ENCODE measurements at regions not wholly inside any gene's neighbourhood (a gene's known extent, or its start where the extent isn't known, plus 50 kb on each side); places are given as distances from the start of the nearest gene placed in this dataset.

DNA sequence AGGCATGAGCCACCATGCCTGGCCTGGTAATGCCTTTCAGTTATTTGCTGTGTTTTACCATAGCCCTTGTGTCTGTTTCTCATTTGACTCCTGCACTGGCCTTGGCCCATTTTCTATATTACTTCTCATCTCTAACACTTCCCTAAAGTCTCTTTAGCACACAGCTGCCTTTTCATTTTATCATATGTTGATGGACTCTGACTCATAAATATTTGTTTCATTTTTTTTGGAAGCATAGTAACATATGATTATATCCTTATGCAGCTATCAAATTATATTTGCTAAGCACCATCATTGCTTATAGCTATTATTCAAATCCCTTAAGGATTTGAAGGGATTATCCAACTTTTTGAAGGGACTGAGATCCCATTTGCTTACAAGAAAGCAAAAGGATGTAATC is 320.3 kb downstream of the GPD2 start:
- no peak for TF ChIP-seq SNAI2 (CRISPR knock-in tag; IDR thresholded peaks at IDR 0.05)
- TF ChIP-seq BACH2 (CRISPR knock-in tag; IDR thresholded peaks at IDR 0.05; ENCODE audit: borderline replicate concordance) = no peak
- TF ChIP-seq ZFP3 (CRISPR knock-in tag; IDR thresholded peaks at IDR 0.05) = no peak
- no peak for TF ChIP-seq CSDC2 (CRISPR knock-in tag; IDR thresholded peaks at IDR 0.05)
- TF ChIP-seq ZNF8 (CRISPR knock-in tag; IDR thresholded peaks at IDR 0.05) = no peak
- no peak for TF ChIP-seq ZNF565 (CRISPR knock-in tag; conservative IDR thresholded peaks at IDR 0.05; ENCODE audit: low read depth)
- TF ChIP-seq ESRRG (CRISPR knock-in tag; IDR thresholded peaks at IDR 0.05) = no peak
- TF ChIP-seq PPARA (CRISPR knock-in tag; IDR thresholded peaks at IDR 0.05; ENCODE audit: borderline replicate concordance) = no peak
- TF ChIP-seq, protein P1, sequence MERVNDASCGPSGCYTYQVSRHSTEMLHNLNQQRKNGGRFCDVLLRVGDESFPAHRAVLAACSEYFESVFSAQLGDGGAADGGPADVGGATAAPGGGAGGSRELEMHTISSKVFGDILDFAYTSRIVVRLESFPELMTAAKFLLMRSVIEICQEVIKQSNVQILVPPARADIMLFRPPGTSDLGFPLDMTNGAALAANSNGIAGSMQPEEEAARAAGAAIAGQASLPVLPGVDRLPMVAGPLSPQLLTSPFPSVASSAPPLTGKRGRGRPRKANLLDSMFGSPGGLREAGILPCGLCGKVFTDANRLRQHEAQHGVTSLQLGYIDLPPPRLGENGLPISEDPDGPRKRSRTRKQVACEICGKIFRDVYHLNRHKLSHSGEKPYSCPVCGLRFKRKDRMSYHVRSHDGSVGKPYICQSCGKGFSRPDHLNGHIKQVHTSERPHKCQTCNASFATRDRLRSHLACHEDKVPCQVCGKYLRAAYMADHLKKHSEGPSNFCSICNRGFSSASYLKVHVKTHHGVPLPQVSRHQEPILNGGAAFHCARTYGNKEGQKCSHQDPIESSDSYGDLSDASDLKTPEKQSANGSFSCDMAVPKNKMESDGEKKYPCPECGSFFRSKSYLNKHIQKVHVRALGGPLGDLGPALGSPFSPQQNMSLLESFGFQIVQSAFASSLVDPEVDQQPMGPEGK (CRISPR knock-in tag; IDR thresholded peaks at IDR 0.05; ENCODE audit: borderline replicate concordance) = no peak
- TF ChIP-seq ISL1 (CRISPR knock-in tag; IDR thresholded peaks at IDR 0.05) = no peak
- TF ChIP-seq, protein P2, sequence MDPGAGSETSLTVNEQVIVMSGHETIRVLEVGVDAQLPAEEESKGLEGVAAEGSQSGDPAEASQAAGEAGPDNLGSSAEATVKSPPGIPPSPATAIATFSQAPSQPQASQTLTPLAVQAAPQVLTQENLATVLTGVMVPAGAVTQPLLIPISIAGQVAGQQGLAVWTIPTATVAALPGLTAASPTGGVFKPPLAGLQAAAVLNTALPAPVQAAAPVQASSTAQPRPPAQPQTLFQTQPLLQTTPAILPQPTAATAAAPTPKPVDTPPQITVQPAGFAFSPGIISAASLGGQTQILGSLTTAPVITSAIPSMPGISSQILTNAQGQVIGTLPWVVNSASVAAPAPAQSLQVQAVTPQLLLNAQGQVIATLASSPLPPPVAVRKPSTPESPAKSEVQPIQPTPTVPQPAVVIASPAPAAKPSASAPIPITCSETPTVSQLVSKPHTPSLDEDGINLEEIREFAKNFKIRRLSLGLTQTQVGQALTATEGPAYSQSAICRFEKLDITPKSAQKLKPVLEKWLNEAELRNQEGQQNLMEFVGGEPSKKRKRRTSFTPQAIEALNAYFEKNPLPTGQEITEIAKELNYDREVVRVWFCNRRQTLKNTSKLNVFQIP (CRISPR knock-in tag; IDR thresholded peaks at IDR 0.05; ENCODE audit: borderline replicate concordance, low read depth) = no peak
- TF ChIP-seq, protein P3, sequence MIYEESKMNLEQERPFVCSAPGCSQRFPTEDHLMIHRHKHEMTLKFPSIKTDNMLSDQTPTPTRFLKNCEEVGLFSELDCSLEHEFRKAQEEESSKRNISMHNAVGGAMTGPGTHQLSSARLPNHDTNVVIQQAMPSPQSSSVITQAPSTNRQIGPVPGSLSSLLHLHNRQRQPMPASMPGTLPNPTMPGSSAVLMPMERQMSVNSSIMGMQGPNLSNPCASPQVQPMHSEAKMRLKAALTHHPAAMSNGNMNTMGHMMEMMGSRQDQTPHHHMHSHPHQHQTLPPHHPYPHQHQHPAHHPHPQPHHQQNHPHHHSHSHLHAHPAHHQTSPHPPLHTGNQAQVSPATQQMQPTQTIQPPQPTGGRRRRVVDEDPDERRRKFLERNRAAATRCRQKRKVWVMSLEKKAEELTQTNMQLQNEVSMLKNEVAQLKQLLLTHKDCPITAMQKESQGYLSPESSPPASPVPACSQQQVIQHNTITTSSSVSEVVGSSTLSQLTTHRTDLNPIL (CRISPR knock-in tag; IDR thresholded peaks at IDR 0.05; ENCODE audit: low read depth) = no peak
- no peak for TF ChIP-seq ZNF70 (CRISPR knock-in tag; IDR thresholded peaks at IDR 0.05)
- no peak for ATAC-seq

DNA sequence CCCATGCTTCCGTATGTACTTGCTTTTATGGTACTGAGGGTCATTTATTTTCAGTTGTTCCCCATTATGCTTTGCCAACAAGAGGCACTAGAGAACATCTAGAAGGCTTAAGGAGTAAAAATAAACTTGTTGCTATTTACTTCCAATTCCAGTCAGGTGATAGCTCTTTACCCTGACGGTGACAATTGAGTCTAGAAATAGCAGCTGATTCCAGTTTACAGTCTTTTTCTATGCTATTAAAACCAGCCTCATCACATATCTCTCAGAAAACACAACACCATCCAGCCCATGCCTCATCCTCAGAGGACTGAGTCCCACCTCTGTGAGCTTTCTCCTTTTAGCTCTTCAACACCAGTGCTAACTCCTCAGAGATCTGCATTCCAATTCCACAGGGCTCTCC is 327.0 kb downstream of the GPD2 start:
- TF ChIP-seq, protein P1 (CRISPR knock-in tag; IDR thresholded peaks at IDR 0.05; ENCODE audit: borderline replicate concordance) = no peak
- TF ChIP-seq ISL1 (CRISPR knock-in tag; IDR thresholded peaks at IDR 0.05) (no peak), ESRRG (CRISPR knock-in tag; IDR thresholded peaks at IDR 0.05) (no peak), ZFP3 (CRISPR knock-in tag; IDR thresholded peaks at IDR 0.05) (no peak), ARNTL (CRISPR knock-in tag; IDR thresholded peaks at IDR 0.05; ENCODE audit: borderline replicate concordance, low read depth) (no peak), ZNF565 (CRISPR knock-in tag; conservative IDR thresholded peaks at IDR 0.05; ENCODE audit: low read depth) (no peak), GLIS3 (CRISPR knock-in tag; IDR thresholded peaks at IDR 0.05) (no peak), ZNF8 (CRISPR knock-in tag; IDR thresholded peaks at IDR 0.05) (no peak), ZC3H10 (CRISPR knock-in tag; IDR thresholded peaks at IDR 0.05) (no peak)
- TF ChIP-seq, protein P2 (CRISPR knock-in tag; IDR thresholded peaks at IDR 0.05; ENCODE audit: borderline replicate concordance, low read depth) = no peak
- TF ChIP-seq, protein P3 (CRISPR knock-in tag; IDR thresholded peaks at IDR 0.05; ENCODE audit: low read depth) = no peak
- TF ChIP-seq, protein P4, sequence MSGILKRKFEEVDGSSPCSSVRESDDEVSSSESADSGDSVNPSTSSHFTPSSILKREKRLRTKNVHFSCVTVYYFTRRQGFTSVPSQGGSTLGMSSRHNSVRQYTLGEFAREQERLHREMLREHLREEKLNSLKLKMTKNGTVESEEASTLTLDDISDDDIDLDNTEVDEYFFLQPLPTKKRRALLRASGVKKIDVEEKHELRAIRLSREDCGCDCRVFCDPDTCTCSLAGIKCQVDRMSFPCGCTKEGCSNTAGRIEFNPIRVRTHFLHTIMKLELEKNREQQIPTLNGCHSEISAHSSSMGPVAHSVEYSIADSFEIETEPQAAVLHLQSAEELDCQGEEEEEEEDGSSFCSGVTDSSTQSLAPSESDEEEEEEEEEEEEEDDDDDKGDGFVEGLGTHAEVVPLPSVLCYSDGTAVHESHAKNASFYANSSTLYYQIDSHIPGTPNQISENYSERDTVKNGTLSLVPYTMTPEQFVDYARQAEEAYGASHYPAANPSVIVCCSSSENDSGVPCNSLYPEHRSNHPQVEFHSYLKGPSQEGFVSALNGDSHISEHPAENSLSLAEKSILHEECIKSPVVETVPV (CRISPR knock-in tag; IDR thresholded peaks at IDR 0.05) = no peak
- ATAC-seq = no peak

DNA sequence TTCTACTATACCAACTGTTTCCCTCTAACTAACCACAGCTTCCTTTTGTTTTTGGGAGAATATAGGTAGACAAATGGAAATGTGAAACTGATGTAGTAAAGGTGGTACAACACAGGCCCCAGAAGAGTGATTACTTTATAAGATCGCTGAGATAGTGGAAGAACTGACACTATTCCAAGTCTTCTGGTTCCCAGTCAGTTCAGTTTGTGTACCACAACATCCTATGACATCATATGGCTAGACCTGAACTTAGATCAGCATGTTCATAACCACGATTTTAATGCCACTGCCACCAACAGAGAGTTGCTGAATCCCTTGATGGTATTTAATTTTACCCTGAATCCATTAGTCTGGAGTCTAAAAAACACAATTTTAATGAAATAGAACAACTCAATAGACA is 328.9 kb downstream of the GPD2 start:
- no peak for ATAC-seq
- TF ChIP-seq, protein P4 (CRISPR knock-in tag; IDR thresholded peaks at IDR 0.05) = no peak
- TF ChIP-seq TCF4 (CRISPR knock-in tag; IDR thresholded peaks at IDR 0.05; ENCODE audit: borderline replicate concordance) (no peak), ZNF8 (CRISPR knock-in tag; IDR thresholded peaks at IDR 0.05) (no peak), ZFP30 (CRISPR knock-in tag; IDR thresholded peaks at IDR 0.05) (no peak), TOX (CRISPR knock-in tag; IDR thresholded peaks at IDR 0.05; ENCODE audit: borderline replicate concordance) (no peak)
- TF ChIP-seq, protein P3 (CRISPR knock-in tag; IDR thresholded peaks at IDR 0.05; ENCODE audit: low read depth) = no peak
